ENCODE measurements at regions not wholly inside any gene's neighbourhood (a gene's known extent, or its start where the extent isn't known, plus 50 kb on each side); places are given as distances from the start of the nearest gene placed in this dataset.

DNA sequence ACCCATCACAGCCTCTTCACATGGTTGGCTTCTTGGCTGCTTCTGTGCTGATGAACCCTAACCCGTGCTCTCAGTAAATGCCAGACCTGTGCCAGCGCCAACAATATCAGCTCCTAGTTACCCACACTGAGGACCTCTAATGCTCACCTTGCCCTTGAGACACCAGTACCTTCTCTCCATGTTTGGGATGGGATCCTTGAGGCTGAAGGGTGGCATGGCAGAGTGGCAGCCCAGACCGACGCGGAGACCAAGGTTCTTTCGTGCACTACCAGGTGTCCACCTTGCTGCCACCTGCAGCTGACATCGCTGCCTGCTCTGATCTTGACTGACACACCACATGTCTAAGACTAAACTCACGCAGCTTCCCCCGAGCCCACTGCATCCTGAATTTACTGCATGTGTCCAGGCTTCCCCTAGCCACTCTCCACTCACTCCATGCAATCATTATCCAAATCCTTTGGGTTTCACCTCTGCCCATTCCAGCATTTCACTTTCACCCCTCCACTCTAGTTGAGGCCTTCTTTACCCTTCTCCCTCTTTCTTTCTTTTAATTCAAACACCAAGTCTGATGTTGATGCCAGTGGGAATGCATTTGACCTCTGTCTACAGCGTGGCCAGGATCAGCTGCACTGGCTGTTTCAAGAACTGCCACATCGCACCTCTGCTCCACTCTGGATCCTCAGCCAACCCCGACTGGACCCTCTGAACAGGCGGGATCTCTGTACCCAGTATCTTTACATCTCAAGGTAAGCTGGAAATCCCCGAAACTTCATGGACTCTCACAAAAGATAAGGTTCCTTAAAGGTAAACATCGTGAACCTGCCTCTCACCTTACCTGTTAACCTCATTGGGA lies 294.9 kb downstream of the GLRX3 start:
- DNase-seq (ENCODE audit: low read depth): no peak

DNA sequence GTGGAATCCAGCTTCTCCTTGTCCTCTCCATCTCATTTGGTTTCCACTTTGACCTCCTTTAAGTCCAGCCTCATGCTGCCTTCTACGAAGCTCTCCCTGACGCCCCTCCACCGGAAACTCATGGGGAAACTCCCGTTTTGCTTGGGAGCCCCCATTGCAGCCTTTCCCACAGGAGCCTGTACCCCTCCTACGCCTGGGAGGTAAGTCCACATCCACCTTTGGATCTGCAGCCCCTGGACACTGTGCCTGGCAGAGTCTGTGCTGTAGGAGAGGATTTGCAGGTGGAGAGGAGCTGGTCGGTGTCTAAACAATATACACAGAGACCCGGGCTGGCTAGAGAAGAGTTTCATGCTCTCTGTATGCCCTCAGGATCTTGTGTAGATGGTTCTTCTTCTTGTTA lies 296.1 kb downstream of the GLRX3 start:
- no peak for DNase-seq (ENCODE audit: low read depth)

DNA sequence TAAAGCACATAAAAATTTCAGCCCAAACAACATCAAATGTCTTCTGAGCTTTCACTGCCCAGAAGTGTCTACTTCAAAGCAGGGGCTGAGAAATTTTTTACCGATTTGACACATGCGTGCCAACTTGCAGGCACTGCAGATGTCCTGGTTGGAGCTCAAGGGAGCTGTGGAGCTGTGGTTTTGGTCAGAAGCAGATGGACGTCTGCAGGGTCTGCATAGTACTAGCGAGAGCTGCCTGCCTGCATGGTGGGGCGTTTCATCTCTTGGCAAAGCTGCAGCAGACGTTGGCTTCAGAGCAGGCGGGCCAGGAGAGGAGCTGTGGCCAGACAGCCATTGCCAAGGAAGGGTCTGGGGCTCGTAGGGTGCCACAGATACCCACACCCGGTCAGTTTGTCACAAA lies 296.7 kb downstream of the GLRX3 start:
- DNase-seq (ENCODE audit: low read depth): no peak

DNA sequence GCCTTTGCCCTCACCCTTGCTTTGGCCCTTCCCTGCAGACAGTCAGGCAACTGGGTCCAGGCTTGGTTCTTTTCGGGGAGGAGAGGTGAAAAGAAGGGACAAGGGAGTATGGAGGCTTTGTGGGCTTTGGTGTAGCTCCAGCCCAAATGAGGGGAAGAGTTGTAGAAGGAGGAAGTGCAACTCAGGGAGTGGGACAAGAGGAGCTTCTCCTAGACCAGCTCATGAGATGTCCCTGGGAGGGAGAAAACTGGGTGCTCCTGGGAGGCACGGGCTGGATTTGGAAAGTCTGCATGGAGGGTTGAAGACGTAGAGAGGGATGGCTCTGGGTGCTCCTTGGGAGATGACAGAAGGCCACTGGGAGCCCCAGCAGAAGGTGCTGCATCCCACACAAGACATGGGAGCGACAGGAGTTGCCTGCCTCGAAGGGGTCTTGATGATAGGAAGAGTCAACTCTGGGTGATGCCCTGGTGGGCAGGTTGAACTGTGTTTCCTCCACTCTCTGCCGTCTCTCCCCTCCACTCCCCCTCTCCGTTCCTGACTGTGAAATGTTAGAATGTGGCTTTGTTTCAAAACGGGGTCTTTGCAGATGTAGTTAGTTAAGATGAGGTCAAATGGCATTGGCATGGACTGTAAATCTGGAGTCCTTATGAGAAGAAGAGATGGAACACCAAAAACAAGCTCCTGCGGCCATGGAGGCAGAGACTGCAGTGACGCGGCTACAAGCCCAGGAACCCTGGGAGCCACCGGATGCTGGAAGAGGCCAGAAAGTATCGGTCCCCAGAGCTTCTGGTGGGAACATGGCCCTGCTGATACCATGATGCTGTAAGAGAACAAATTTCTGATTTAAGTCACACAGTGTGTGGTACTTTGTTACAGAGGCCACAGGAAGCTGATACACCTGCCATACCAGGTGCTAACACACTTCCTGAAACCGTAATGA lies 298.5 kb downstream of the GLRX3 start:
- no peak for DNase-seq (ENCODE audit: low read depth)

DNA sequence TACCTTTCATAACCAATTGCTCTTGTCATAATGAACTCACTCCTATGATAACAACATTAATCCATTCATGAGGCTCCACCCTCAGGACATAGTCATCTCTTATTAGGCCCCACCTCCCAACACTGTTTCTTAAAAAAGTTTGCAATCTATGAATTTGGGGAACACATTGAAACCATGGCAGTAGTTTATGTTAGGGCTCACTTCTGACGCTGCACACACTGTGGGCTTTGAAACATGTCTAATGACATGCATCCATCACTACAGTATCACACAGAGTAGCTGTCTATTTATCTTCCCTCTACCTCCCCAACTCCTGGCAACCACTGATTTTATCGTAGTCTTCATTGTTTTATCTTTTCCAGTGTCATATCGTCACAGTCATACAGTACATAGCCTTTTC lies 299.8 kb downstream of the GLRX3 start:
- no peak for DNase-seq (ENCODE audit: low read depth)

DNA sequence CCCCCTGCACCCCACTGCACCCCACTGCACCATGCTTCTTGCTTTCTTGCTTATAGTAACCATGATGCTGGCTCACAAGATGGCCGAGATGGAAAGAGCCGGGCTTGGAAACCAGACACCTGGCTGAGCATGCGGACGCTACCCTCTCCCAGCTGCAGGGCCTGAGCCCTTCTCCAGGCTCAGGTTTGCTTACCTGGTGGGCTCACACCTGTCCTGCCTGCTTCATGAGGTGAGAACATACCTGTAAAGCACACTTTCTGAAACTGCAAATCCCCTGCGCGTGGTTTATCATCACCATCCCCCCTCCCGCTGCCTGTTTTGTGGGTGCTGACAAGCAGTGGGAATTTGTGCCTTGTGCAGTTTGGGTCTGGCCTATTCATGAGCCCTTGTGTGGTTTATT lies 302.7 kb downstream of the GLRX3 start:
- DNase-seq (ENCODE audit: low read depth): no peak

DNA sequence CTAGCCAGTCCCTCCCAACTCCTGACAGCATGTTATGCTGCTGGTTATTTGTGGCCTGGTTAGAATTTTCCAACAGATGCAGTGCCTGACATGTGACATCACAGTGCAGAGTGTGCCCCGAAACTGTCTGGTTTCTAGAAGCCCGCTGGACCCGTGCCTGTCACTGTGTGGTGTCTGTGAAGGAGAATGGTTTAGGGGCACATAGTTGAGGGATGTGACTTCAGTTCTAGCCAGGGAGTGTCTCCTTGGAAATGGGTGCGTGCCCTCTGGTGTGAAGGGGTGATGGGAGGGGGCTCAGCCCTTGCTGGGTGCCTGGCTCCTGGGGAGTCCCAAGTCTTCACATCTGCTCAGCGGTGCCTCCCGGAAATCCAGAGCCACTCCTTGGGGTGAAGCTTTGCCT lies 303.6 kb downstream of the GLRX3 start:
- no peak for DNase-seq (ENCODE audit: low read depth)

DNA sequence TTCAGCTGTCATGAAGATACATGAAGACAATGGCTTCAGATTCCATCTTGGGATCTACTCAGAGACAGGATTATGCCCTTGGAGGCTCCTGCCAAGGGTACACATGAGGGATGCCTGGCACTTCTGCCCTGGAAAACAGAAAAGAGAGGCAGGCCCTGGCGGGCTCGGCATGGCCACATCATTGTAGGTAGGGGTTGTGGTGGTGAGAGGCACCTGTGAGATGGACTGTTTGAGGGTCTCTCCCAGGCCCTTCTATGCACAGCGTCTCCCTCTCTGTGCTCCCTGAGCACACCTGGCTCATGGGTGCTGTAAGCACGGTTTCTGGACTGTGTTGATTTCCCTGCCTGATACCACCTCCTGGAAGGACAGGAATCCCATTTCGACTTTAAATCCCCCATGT lies 304.3 kb downstream of the GLRX3 start:
- no peak for DNase-seq (ENCODE audit: low read depth)

DNA sequence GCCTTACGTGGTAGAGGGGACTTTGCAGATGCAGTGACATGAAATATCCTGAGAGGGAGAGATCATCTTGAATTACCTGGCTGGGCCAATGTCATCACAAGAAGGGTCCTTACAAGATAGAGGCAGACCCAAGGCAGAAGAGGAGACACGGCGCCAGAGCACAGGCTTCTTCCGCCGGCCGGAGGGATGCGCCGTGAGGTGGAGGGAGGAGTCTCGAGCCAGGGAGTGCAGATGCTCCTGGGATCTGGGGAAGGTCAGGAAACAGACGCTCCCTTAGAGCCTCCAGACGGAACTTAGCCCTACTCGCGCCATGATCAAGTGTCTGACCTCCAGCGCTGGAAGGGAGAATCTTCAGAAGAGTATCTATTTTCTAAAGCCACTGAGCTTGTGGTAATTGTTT lies 304.8 kb downstream of the GLRX3 start:
- no peak for DNase-seq (ENCODE audit: low read depth)

DNA sequence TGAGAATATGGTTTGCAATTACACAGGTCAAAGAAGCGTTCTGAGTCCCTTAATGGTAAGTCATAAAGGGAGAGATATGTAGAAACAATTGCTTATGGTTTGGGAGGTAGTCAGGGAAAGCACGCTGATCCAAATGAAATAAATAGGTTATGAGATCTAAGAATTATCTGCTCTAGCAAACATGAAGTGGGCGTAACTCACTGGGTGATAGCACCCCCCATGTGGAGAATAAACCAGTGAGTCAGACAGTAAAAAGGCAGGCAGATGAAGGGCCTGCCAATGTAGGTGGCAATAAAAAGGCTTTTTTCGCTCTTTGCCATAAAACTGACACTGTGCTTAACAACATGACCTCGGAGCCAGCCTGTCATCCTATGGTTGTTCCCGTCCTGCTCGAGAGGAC lies 306.9 kb downstream of the GLRX3 start:
- DNase-seq (ENCODE audit: low read depth): no peak

DNA sequence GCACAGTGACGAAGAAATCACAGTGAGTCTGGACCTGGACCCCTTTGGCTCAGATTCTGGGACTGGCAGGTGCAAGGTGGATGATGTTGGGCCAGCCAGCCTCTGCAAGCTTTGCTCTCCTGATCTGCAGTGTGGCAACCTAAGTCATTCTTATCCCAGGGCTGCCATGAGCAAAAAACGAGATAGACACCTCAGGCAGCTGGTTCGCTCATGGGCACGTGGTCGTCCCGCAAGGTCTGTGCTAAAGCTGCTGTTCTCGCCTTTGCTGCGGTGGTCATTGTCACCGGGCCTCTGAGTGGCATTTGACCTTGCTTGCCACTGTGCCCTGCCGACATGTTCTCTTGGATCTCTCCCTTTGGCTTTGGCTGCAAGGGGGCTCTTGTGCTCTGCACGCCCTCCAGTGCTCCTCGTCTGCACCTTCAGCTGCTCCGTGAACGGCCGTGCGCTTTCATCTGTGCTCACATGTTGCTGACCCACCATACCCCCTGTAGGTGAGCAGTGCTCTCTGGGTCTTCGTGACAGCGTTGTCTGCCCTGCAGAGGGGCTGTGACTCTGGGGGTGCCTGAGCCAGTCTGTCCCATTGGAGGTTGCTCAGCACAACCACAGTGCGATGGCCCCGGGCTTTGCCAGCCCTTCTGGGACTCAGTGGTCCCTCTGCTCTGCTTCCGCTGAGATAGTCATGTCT lies 317.0 kb downstream of the GLRX3 start:
- DNase-seq (ENCODE audit: low read depth): no peak

DNA sequence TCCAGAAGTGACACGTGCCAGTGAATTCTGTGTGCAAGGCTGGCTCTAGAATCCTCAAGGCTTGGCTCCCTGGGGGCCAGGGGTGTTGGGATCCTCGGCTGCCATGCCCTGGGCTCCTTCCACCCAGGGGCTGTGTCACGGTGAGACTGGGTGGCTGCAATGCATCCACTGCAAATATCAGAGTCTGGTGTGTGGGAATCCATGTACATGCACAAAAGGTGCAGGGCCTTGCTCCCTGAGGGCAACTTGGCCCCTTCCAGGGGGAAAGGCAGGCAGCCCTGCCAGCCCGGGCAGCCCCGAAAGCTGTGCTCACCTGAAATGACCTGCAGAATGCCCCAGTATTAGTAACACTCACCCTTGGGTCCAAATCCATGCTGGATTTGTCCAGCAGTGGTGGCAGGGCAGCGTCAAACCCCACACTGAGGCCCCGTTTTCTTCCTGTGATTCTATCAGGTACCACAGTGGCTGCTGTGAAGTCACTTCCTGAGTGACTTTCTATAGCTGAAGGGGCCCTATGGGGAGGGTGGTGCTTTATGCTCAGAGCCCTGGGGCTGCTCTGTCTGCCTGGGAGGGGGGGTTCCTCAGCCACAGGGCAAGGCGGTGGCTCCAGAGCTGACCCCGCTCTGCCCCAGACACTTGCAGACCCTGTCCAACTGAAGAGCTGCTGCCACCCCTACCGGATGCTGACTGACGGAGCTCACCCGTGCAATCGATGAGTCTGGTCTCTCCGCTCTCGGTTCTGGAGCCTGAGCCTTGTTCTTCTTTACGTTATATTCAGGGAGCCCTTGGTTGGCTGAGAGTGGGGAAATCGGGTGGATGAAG lies 317.7 kb downstream of the GLRX3 start:
- DNase-seq (ENCODE audit: low read depth): no peak

DNA sequence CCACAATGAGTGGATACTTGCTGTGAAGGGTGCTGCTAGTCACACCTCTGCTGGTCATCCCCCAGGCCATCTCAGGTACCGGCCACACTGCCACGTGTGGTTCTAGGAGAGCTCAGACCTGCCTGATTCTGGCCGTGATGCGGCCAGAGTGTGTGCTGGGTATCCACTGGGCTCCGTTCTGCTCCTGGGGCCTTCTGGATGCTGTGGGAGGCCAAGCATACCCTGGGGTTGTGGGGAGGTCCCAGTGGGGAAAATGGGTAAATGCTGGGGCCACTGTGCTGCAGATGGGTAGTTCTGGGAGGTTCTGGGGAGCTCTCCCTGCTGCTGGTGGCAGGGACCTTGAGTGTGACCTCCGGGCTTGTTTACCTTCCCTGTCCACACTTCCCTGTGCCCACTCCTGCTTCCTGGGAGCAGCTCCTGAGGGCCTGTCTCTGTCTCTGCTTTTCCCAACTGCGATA lies 318.4 kb downstream of the GLRX3 start:
- DNase-seq (ENCODE audit: low read depth): no peak

DNA sequence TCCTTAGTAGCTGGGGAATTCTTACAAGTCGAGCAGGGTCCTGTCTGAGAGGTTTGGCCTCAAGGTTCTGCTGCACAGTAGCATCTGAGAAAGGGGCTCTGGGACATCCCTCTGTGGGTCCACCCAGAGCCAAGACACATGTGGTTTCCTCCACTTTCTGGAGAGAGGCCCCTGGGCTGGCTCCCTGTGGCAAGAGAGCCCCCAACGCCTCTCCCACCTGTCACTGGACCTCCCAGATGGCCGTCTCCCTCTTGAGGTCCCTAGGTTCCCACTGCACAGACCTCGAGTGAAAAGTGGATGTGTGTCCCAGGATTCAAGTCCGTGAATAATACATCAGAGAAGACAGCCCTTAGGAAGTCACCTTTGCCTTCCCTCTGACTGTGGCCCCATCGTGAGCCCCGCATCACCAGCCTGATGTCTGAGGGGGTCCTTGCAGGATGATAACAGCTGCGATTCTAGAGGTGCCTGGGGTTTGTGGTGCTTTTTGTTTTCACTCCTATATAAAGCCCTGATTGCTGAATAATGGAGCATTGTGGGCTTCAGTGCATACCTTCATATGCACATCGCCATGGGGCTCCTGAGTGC lies 319.0 kb downstream of the GLRX3 start:
- no peak for DNase-seq (ENCODE audit: low read depth)

DNA sequence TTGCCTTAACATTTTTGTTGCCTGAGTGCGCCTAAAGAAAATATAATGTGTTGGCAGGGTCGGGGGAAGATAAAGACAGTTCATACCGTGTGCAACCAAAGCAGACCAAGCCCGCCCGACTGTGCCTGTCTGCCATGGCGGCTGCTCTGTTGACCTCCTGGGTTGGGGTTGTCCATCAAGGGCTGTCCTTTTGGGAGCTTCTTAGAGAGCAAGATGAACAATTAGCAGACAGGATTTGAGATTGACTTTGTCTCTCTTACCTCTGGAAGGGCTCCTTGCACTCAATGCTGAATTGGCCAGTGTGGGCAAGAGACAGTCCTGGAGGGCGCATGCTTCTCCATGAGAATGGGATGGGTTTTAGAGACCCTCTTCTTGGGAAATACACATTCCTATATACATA lies 319.6 kb downstream of the GLRX3 start:
- DNase-seq (ENCODE audit: low read depth): no peak

DNA sequence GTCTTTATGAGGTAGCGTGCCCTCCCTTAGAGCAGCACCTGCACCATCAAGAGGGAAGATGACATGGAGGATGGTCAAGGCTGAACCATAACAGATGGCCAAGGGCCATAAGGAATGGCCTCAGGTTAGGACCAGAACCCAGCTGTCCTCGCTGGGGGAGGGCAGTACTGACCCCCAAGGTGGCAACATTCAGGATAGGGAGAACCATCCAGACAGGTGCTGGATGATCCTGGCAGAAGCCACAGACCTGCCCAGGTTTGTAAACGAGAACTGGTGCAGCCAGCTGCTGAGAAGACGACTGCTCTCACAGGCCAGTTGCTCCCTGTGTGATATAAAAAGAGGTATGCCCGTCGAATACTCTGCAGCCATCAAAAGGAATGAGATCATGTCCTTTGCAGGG lies 320.4 kb downstream of the GLRX3 start:
- no peak for DNase-seq (ENCODE audit: low read depth)

DNA sequence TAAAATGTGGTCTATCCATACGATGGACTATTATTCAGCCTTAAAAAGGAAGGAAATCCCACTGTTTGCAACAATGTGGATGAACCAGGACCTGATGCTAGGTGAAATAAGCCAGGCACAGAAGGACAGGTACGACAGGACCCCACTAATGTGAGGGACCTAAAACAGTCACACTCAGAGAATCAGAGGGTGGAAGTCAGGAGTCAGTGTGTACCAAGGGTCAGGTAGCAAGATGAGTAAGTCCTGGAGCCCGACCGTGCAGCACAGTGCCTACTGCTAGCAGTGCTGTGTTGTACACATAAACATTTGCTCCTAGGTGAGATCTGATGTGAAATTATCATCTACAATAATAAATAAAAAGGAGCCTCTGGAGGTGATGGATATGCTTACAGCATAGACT lies 322.3 kb downstream of the GLRX3 start:
- no peak for DNase-seq (ENCODE audit: low read depth)

DNA sequence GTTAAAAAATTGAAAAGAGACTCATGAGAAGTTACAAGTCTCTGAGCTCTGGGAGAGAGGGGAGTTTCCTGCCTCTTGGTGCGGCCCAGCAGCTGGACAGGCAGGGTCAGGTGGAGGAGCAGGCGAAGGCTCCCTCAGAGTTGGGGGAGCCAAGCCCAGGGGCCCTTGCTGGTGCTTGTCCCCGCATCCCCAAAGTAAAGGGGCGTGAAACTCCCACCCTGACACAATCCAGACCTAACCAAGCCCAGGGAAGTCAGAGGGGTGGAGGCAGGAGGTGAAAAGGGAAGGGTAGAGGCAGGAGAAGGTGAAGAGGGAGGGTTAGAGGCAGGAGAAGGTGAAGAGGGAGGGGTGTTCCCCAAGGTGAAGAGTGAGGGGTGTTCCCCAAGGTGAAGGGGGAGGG lies 322.8 kb downstream of the GLRX3 start:
- no peak for DNase-seq (ENCODE audit: low read depth)

DNA sequence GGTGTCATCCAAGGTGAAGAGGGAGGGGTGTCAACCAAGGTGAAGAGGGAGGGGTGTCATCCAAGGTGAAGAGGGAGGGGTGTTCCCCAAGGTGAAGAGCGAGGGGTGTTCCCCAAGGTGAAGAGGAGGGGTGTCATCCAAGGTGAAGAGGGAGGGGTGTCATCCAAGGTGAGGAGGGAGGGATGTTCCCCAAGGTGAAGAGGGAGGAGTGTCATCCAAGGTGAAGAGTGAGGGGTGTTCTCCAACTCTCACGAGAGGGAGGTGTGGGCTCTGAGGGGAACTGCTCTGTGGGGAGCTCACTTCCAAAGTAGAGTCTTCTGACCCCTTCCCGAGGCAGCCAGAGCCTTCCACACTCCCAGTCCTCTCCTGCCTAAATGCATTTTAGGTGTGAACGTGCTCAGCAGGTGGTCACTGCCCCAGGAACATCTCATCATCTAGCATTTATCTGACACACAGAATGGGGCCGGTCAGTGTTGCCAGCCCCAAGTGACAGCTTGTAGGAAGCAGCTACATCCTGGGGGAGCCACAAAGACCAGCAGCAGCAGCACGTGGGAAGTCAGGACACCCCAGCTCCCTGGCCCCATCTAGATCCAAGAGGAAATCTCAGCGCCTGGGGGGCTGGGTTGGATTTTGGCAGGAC lies 323.8 kb downstream of the GLRX3 start:
- DNase-seq (ENCODE audit: low read depth): no peak

DNA sequence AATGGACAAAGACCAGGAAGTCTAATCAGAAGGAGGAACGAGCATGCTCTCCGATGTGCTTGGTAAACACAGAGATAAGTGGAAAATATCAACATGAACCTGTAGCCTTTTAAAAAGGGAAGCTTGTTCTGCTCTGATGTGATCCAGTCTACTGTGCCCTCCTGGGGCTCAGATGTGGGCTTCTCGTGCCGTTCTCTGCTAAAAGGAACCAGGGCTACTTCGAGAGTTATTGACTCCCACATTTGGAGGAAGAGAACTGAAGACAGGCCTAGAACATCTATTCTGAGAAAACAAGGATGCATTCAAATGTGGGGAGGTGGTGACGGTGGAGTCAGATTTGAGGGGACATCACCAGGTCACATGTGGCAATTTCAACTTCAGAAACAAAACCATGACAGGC lies 325.4 kb downstream of the GLRX3 start:
- DNase-seq (ENCODE audit: low read depth): no peak

All from amniotic epithelial cell (primary cell).